HL-60 (cell line): ENCODE measurements at regions not wholly inside any gene's neighbourhood (a gene's known extent, or its start where the extent isn't known, plus 50 kb on each side); places are given as distances from the start of the nearest gene placed in this dataset.

ENCODE experiments used
- DNase-seq, 2 experiments: peaks; one replicate each; pipeline ENCODE4 v3.0.0-alpha.2; 2010 to 2020; ENCODE audit warnings: low read depth in 1 of 2, low spot score in 1 of 2
- H3K27ac ChIP-seq: fragments of 250-450 bp; sonication (Bioruptor Pico); replicated peaks from 2 replicates; pipeline ENCODE4 v1.5.1; 2020; ENCODE audit warnings: mild to moderate bottlenecking, moderate library complexity
- H3K27me3 ChIP-seq: fragments of 250-450 bp; sonication (Bioruptor Pico); 2 replicates; pipeline ENCODE4 v1.5.1; 2021; ENCODE audit warnings: mild to moderate bottlenecking, moderate library complexity; ENCODE audit not compliant: insufficient read depth, poor library complexity, severe bottlenecking
- H3K4me3 ChIP-seq: replicated peaks from 2 replicates; pipeline ENCODE4 v1.5.1; 2011; ENCODE audit warnings: mild to moderate bottlenecking, control low read depth, low read length; ENCODE audit not compliant: insufficient read depth
- CTCF ChIP-seq: IDR thresholded peaks from one replicate; pipeline ENCODE4 v1.5.1; 2011; ENCODE audit warnings: low read length, control low read depth, inconsistent platforms; ENCODE audit not compliant: insufficient read depth
- GABPA ChIP-seq: IDR thresholded peaks from 2 replicates; pipeline ENCODE4 v1.6.1; 2012; ENCODE audit warnings: low read depth
- POLR2AphosphoS5 ChIP-seq: IDR thresholded peaks from 2 replicates; pipeline ENCODE4 v1.6.1; 2012; ENCODE audit warnings: low read depth
- SPI1 ChIP-seq: IDR thresholded peaks from 2 replicates; pipeline ENCODE4 v1.6.1; 2012; ENCODE audit warnings: low read depth, mild to moderate bottlenecking, borderline replicate concordance
- TF ChIP-seq, protein P1 (sequence below): IDR thresholded peaks from 2 replicates; pipeline ENCODE4 v1.6.1; 2012; ENCODE audit warnings: low read depth; ENCODE audit not compliant: insufficient replicate concordance

DNA sequence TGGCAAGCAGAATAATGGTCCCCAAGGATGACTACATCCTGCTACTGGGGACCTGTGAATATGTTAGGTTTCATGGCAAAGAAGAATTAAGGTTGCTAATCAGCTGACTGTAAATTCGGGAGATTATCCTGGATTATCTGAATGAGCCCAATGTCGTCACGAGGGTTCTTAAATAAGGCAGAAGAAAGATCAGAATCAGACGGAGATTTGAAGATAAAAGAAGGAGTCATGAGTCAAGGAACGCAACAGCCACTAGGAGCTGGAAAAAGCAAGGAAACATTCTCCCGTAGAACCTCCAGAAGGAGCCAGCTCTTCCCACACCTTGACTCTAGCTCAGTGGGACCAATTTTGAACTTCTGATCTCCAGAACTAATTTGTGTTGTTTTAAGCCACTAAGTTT lies 82.9 kb upstream of the APBB1IP start:
- H3K27me3 ChIP-seq: no peaks in the 10 kb centered on the region
- no peak for DNase-seq
- H3K4me3 ChIP-seq: no peak overlapping the region
- no peak overlapping the region for H3K27ac ChIP-seq
- TF ChIP-seq POLR2AphosphoS5: no peak
- no peak for TF ChIP-seq CTCF
- TF ChIP-seq, protein P1, sequence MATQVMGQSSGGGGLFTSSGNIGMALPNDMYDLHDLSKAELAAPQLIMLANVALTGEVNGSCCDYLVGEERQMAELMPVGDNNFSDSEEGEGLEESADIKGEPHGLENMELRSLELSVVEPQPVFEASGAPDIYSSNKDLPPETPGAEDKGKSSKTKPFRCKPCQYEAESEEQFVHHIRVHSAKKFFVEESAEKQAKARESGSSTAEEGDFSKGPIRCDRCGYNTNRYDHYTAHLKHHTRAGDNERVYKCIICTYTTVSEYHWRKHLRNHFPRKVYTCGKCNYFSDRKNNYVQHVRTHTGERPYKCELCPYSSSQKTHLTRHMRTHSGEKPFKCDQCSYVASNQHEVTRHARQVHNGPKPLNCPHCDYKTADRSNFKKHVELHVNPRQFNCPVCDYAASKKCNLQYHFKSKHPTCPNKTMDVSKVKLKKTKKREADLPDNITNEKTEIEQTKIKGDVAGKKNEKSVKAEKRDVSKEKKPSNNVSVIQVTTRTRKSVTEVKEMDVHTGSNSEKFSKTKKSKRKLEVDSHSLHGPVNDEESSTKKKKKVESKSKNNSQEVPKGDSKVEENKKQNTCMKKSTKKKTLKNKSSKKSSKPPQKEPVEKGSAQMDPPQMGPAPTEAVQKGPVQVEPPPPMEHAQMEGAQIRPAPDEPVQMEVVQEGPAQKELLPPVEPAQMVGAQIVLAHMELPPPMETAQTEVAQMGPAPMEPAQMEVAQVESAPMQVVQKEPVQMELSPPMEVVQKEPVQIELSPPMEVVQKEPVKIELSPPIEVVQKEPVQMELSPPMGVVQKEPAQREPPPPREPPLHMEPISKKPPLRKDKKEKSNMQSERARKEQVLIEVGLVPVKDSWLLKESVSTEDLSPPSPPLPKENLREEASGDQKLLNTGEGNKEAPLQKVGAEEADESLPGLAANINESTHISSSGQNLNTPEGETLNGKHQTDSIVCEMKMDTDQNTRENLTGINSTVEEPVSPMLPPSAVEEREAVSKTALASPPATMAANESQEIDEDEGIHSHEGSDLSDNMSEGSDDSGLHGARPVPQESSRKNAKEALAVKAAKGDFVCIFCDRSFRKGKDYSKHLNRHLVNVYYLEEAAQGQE: no peak
- TF ChIP-seq GABPA: no peak
- no peak for TF ChIP-seq SPI1

- Histone ChIP-seq H3K4me3 (no peak overlapping the region), H3K27me3 (no peaks in the 10 kb centered on the region), H3K27ac (no peak overlapping the region)
- TF ChIP-seq SPI1: no peak
- TF ChIP-seq, protein P1: no peak
- no peak for TF ChIP-seq POLR2AphosphoS5
- no peak for TF ChIP-seq CTCF
- TF ChIP-seq GABPA: no peak
- DNase-seq: no peak
Measured at GRCh38 chr10:26357203-26357602, 80.9 kb upstream of the APBB1IP start.

DNA sequence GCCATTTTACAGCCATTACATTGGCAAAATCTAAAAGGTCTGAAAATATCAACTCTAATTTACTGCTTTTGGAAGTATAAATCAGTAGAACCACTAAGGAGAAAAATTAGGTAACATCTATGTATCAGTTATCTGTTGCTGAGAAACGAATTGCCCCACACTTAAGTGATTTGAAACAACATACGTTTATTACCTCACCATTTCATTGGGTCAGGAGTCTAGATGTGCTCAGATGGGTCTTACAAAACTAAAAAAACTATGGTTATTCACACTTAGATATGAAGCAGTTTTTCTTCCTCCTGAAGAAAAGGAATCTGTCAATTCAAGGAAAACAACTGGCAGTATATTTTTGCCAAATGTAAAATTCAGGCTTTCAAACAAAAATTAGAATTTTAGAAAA lies 80.1 kb upstream of the APBB1IP start:
- Histone ChIP-seq H3K27ac (no peak overlapping the region), H3K4me3 (no peak overlapping the region), H3K27me3 (no peaks in the 10 kb centered on the region)
- TF ChIP-seq GABPA: no peak
- TF ChIP-seq, protein P1: no peak
- peak; percentile 29 to 41 for DNase-seq

DNA sequence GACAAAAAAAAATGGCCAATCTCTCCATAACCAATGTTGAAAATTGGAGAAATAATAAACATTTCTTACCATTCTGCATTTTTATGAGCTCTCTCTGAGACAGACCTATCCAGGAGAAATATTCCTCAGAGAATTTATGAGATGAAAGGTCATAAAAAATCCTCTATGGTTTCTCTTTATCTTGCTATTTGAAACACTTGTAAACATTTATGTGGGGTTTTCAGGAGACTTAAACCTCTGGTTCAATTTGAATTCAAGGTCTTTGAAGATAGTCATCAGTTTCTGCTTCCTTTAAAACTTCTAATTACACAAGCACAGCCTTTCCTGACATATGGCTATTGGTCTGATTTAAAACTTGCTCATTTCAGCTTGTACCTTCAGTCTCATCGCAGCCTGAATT lies 78.5 kb upstream of the APBB1IP start:
- no peak for DNase-seq
- Histone ChIP-seq H3K27ac (no peak overlapping the region), H3K27me3 (no peaks in the 10 kb centered on the region), H3K4me3 (no peak overlapping the region)
- no peak for TF ChIP-seq CTCF
